Neutrophil (primary cell): ENCODE measurements at regions not wholly inside any gene's neighbourhood (a gene's known extent, or its start where the extent isn't known, plus 50 kb on each side); places are given as distances from the start of the nearest gene placed in this dataset.
"Not testable (repeated sequence)": the region's sequence is repeated elsewhere in the genome, so short reads cannot be mapped to it uniquely, and the experiment has no call there.

Experiments
- H3K27ac ChIP-seq: fragments of 200-600 bp; sonication (generic); 2 replicates; pipeline ENCODE4 v1.5.1; 2016; ENCODE audit warnings: mild to moderate bottlenecking, moderate library complexity
- H3K27me3 ChIP-seq: fragments of 200-600 bp; sonication (generic); 2 replicates; pipeline ENCODE4 v1.6.0; 2016; ENCODE audit warnings: mild to moderate bottlenecking
- H3K36me3 ChIP-seq: fragments of 200-600 bp; sonication (generic); 2 replicates; pipeline ENCODE4 v1.5.1; 2017
- H3K4me1 ChIP-seq, 2 experiments: fragments of 200-600 bp in 1 of 2; sonication (generic) in 1 of 2; 1 replicate in 1 of 2; 2 replicates in 1 of 2; pipeline versions ENCODE4 v1.5.1 to v1.6.1; 2013 to 2016; ENCODE audit warnings: low read depth in 1 of 2, low read length in 1 of 2, mild to moderate bottlenecking in 1 of 2, moderate library complexity in 1 of 2; ENCODE audit not compliant: control insufficient read depth in 1 of 2, insufficient read depth in 1 of 2
- H3K4me3 ChIP-seq, 2 experiments: fragments of 200-600 bp in 1 of 2; sonication (generic) in 1 of 2; 1 replicate in 1 of 2; 2 replicates in 1 of 2; pipeline ENCODE4 v1.5.1; 2013 to 2016; ENCODE audit warnings: low read depth in 1 of 2, low read length in 1 of 2, mild to moderate bottlenecking in 1 of 2, moderate library complexity in 1 of 2
- H3K9me3 ChIP-seq: fragments of 200-600 bp; sonication (generic); 2 replicates; pipeline ENCODE4 v1.5.1; 2016
- CTCF ChIP-seq: fragments of 200-600 bp; sonication (generic); IDR thresholded peaks from 2 replicates; pipeline ENCODE4 v1.5.1; 2016; ENCODE audit warnings: antibody characterized with exemption

- no peaks in the 10 kb centered on the region for H3K4me1 ChIP-seq
- no peaks in the 10 kb centered on the region for H3K27me3 ChIP-seq
- H3K36me3 ChIP-seq = no peaks in the 10 kb centered on the region
- H3K4me3 ChIP-seq = no peak overlapping the region
- no peaks in the 10 kb centered on the region for H3K9me3 ChIP-seq
- no peak overlapping the region for H3K27ac ChIP-seq
- TF ChIP-seq CTCF = no peak
These were observed 795.4 kb downstream of the SLC6A15 start for GRCh38 chr12:84117190-84117589.

GRCh38 chr12:84113666-84114065 is 798.9 kb downstream of the SLC6A15 start:
- no peak for TF ChIP-seq CTCF
- Histone ChIP-seq H3K9me3 (no peaks in the 10 kb centered on the region), H3K4me1 (no peaks in the 10 kb centered on the region), H3K36me3 (no peaks in the 10 kb centered on the region), H3K27me3 (no peaks in the 10 kb centered on the region), H3K4me3 (no peak overlapping the region), H3K27ac (no peak overlapping the region)

- H3K9me3 ChIP-seq, H3K4me1 ChIP-seq, H3K4me3 ChIP-seq, H3K36me3 ChIP-seq, H3K27me3 ChIP-seq, H3K27ac ChIP-seq: not testable (repeated sequence)
These were observed 808.7 kb downstream of the SLC6A15 start for GRCh38 chr12:84103886-84104285.

GRCh38 chr12:84101963-84102362 is 810.6 kb downstream of the SLC6A15 start:
- H3K36me3 ChIP-seq, H3K4me1 ChIP-seq, H3K27me3 ChIP-seq, H3K9me3 ChIP-seq, H3K27ac ChIP-seq, H3K4me3 ChIP-seq: not testable (repeated sequence)

- not testable (repeated sequence) for H3K4me3 ChIP-seq, H3K27ac ChIP-seq, H3K27me3 ChIP-seq, H3K9me3 ChIP-seq, H3K36me3 ChIP-seq, H3K4me1 ChIP-seq
These were observed 813.0 kb downstream of the SLC6A15 start for GRCh38 chr12:84099591-84099990.

GRCh38 chr12:84091651-84092050 is 820.9 kb downstream of the SLC6A15 start:
- H3K4me3 ChIP-seq = no peak overlapping the region
- H3K27ac ChIP-seq = no peak overlapping the region
- H3K27me3 ChIP-seq = no peaks in the 10 kb centered on the region
- TF ChIP-seq CTCF = no peak
- no peaks in the 10 kb centered on the region for H3K9me3 ChIP-seq
- no peaks in the 10 kb centered on the region for H3K4me1 ChIP-seq
- H3K36me3 ChIP-seq = no peaks in the 10 kb centered on the region

GRCh38 chr12:84089356-84089755 is 823.2 kb downstream of the SLC6A15 start:
- no peak overlapping the region for H3K4me3 ChIP-seq
- H3K27me3 ChIP-seq = no peaks in the 10 kb centered on the region
- H3K4me1 ChIP-seq = no peaks in the 10 kb centered on the region
- no peaks in the 10 kb centered on the region for H3K36me3 ChIP-seq
- H3K27ac ChIP-seq = no peak overlapping the region
- no peak for TF ChIP-seq CTCF
- H3K9me3 ChIP-seq = no peaks in the 10 kb centered on the region
